AG09309 (cell line): ENCODE measurements at regions not wholly inside any gene's neighbourhood (a gene's known extent, or its start where the extent isn't known, plus 50 kb on each side); places are given as distances from the start of the nearest gene placed in this dataset.

Source experiments
- DNase-seq: peaks from one replicate; pipeline ENCODE4 v3.0.0-alpha.2; 2010; ENCODE audit warnings: low read depth
- H3K4me3 ChIP-seq: 2 replicates; pipeline ENCODE4 v1.5.1; 2011; ENCODE audit warnings: mild to moderate bottlenecking, low read depth, low read length, moderate library complexity; ENCODE audit not compliant: control insufficient read depth
- CTCF ChIP-seq: IDR thresholded peaks from 2 replicates; pipeline ENCODE4 v1.5.1; 2011; ENCODE audit warnings: mild to moderate bottlenecking, low read depth, low read length, inconsistent platforms; ENCODE audit not compliant: insufficient read depth, control insufficient read depth; ENCODE audit errors: missing control alignments

GRCh38 chr18:22813648-22814328 lies 119.3 kb upstream of the RBBP8 start:
- TF ChIP-seq CTCF: peak; percentile 68
- H3K4me3 ChIP-seq: no peak overlapping the region
- no peak for DNase-seq

- no peak for DNase-seq
- no peak overlapping the region for H3K4me3 ChIP-seq
- no peak for TF ChIP-seq CTCF
Measured at GRCh38 chr18:22814329-22814703, 118.8 kb upstream of the RBBP8 start.

- TF ChIP-seq CTCF: no peak
- no peak for DNase-seq
- H3K4me3 ChIP-seq: no peak overlapping the region
Measured at GRCh38 chr18:22816266-22817176, 116.6 kb upstream of the RBBP8 start.

GRCh38 chr18:22817844-22818243 lies 115.3 kb upstream of the RBBP8 start:
- DNase-seq: no peak
- no peak for TF ChIP-seq CTCF
- no peak overlapping the region for H3K4me3 ChIP-seq

GRCh38 chr18:22822024-22822423 lies 111.1 kb upstream of the RBBP8 start:
- no peak overlapping the region for H3K4me3 ChIP-seq
- no peak for TF ChIP-seq CTCF
- DNase-seq: no peak

- H3K4me3 ChIP-seq: no peak overlapping the region
- no peak for TF ChIP-seq CTCF
- DNase-seq: no peak
Measured at GRCh38 chr18:22822841-22823508, 110.2 kb upstream of the RBBP8 start.
